Aorta (tissue), 5 donors: ENCODE measurements at regions not wholly inside any gene's neighbourhood (a gene's known extent, or its start where the extent isn't known, plus 50 kb on each side); places are given as distances from the start of the nearest gene placed in this dataset.

ENCODE experiments used
- ATAC-seq: fragments of 200-7000 bp; cut with Tn5 transposase; one replicate; pipeline ENCODE4 v1.9.1; 2022; ENCODE audit warnings: moderate library complexity; ENCODE audit not compliant: low FRiP score
- DNase-seq, 2 donors: peaks; one replicate each; pipeline ENCODE4 v3.0.0-alpha.2; 2020
- H3K27ac ChIP-seq, 2 donors: one replicate each; pipeline ENCODE4 v1.5.1; 2013; ENCODE audit warnings: low read length in 2 of 2, mild to moderate bottlenecking in 2 of 2, moderate library complexity in 2 of 2, control low read depth in 1 of 2, inconsistent platforms in 1 of 2, low read depth in 1 of 2
- H3K27me3 ChIP-seq, 2 donors: one replicate each; pipeline ENCODE4 v1.6.1; 2013; ENCODE audit warnings: control low read depth in 1 of 2, low read length in 1 of 2, mild to moderate bottlenecking in 1 of 2, moderate library complexity in 1 of 2; ENCODE audit not compliant: insufficient read depth in 2 of 2, control insufficient read depth in 1 of 2
- H3K36me3 ChIP-seq, 2 donors: one replicate each; pipeline ENCODE4 v1.6.1; 2013; ENCODE audit warnings: control low read depth in 1 of 2, low read length in 1 of 2, mild to moderate bottlenecking in 1 of 2; ENCODE audit not compliant: insufficient read depth in 2 of 2, control insufficient read depth in 1 of 2
- H3K4me1 ChIP-seq, 2 donors: one replicate each; pipeline ENCODE4 v1.6.1; 2013; ENCODE audit warnings: low read length in 2 of 2, control low read depth in 1 of 2, mild to moderate bottlenecking in 1 of 2, moderate library complexity in 1 of 2; ENCODE audit not compliant: insufficient read depth in 2 of 2, control insufficient read depth in 1 of 2
- H3K4me3 ChIP-seq, 2 donors: one replicate each; pipeline ENCODE4 v1.5.1; 2013; ENCODE audit warnings: low read length in 2 of 2, control low read depth in 1 of 2, mild to moderate bottlenecking in 1 of 2
- H3K9me3 ChIP-seq: one replicate; pipeline ENCODE4 v1.6.1; 2013; ENCODE audit warnings: mild to moderate bottlenecking, low read length; ENCODE audit not compliant: control insufficient read depth
- WGBS, 2 donors: extraction: QIAGEN DNeasy Blood & Tissue Kit; methylation state at CpG; one replicate each; pipeline ENCODE4 v1.1.7; 2013; 5-methylcytosine and 5-hydroxymethylcytosine counted together
- intact Hi-C, 2 donors: fragments of 100-400 bp; cut with DNase I; formaldehyde crosslinking; loops; one replicate each; pipeline versions ENCODE4 v1.14.2 to v1.15.0; 2022
- donor health status: healthy with polysubstance abuse.
- donor health status: Bipolar disorder and iron deficiency.
- donor health status: DM: no; HTN: no; CAD: no.
- donor health status: DM: no; HTN: no; CAD: no.
- donor health status: DM: yes; HTN: yes; CAD: no.

- no peak overlapping the region for H3K4me3 ChIP-seq
- DNase-seq (no peak), ATAC-seq (no peak)
- intact Hi-C loops, result no loop called here
- H3K27ac ChIP-seq, result no peak overlapping the region
- H3K27me3 ChIP-seq, result no peaks in the 10 kb centered on the region
- no peaks in the 10 kb centered on the region for H3K9me3 ChIP-seq
- 92 to 93% methylated on average over 2 of the region's 2 CpGs for WGBS, 2 donors
- H3K4me1 ChIP-seq, result no peaks in the 10 kb centered on the region
- H3K36me3 ChIP-seq, result no peaks in the 10 kb centered on the region
Observed at GRCh38 chr3:103660810-103661209, 1226.0 kb downstream of the ZPLD1 start.

GRCh38 chr3:103662591-103662990 is 1227.8 kb downstream of the ZPLD1 start:
- Histone ChIP-seq H3K27me3 (no peaks in the 10 kb centered on the region), H3K9me3 (no peaks in the 10 kb centered on the region), H3K4me3 (no peak overlapping the region), H3K36me3 (no peaks in the 10 kb centered on the region), H3K4me1 (no peaks in the 10 kb centered on the region), H3K27ac (no peak overlapping the region)
- intact Hi-C loops, result no loop called here
- DNase-seq, result no peak
- 96% methylated on average over 3 of the region's 3 CpGs for WGBS, 2 donors
- no peak for ATAC-seq

- WGBS, 2 donors, result 66 to 73% methylated on average over 2 of the region's 2 CpGs
Observed at GRCh38 chr3:103672346-103672745, 1237.5 kb downstream of the ZPLD1 start.

GRCh38 chr3:103684904-103685303 is 1250.1 kb downstream of the ZPLD1 start:
- DNase-seq, result no peak
- H3K9me3 ChIP-seq, result no peaks in the 10 kb centered on the region
- no peaks in the 10 kb centered on the region for H3K36me3 ChIP-seq
- intact Hi-C loops, result no loop called here
- no peak overlapping the region for H3K27ac ChIP-seq
- H3K4me1 ChIP-seq, result no peaks in the 10 kb centered on the region
- no peak for ATAC-seq
- H3K4me3 ChIP-seq, result no peak overlapping the region
- no peaks in the 10 kb centered on the region for H3K27me3 ChIP-seq
- 6 to 12% methylated on average over 4 of the region's 4 CpGs for WGBS, 2 donors

More at GRCh38 chr3:103672346-103672745, 1237.5 kb downstream of the ZPLD1 start:
- Histone ChIP-seq H3K36me3 (no peaks in the 10 kb centered on the region), H3K4me3 (no peak overlapping the region), H3K4me1 (no peaks in the 10 kb centered on the region), H3K9me3 (no peaks in the 10 kb centered on the region), H3K27me3 (no peaks in the 10 kb centered on the region), H3K27ac (no peak overlapping the region)
- ATAC-seq (no peak), DNase-seq (no peak)
- intact Hi-C loops, result no loop called here

GRCh38 chr3:103685939-103686338 is 1251.1 kb downstream of the ZPLD1 start:
- no peak for DNase-seq
- ATAC-seq, result no peak
- Histone ChIP-seq H3K27ac (no peak overlapping the region), H3K9me3 (no peaks in the 10 kb centered on the region), H3K27me3 (no peaks in the 10 kb centered on the region), H3K4me1 (no peaks in the 10 kb centered on the region), H3K36me3 (no peaks in the 10 kb centered on the region), H3K4me3 (no peak overlapping the region)
- intact Hi-C loops, result no loop called here
- WGBS, 2 donors, result 54 to 75% methylated on average over 1 of the region's 1 CpG

GRCh38 chr3:103690536-103690935 is 1255.7 kb downstream of the ZPLD1 start:
- H3K36me3 ChIP-seq, result no peaks in the 10 kb centered on the region
- DNase-seq (no peak), ATAC-seq (no peak)
- intact Hi-C loops, result no loop called here
- H3K4me1 ChIP-seq, result no peaks in the 10 kb centered on the region
- H3K27ac ChIP-seq, result no peak overlapping the region
- H3K4me3 ChIP-seq, result no peak overlapping the region
- no peaks in the 10 kb centered on the region for H3K9me3 ChIP-seq
- no peaks in the 10 kb centered on the region for H3K27me3 ChIP-seq

- WGBS, 2 donors, result 15 to 24% methylated on average over 2 of the region's 2 CpGs
- H3K4me1 ChIP-seq, result no peaks in the 10 kb centered on the region
- H3K27me3 ChIP-seq, result no peaks in the 10 kb centered on the region
- H3K4me3 ChIP-seq, result no peak overlapping the region
- H3K36me3 ChIP-seq, result no peaks in the 10 kb centered on the region
- DNase-seq (no peak), ATAC-seq (no peak)
- intact Hi-C loops, result no loop called here
- H3K9me3 ChIP-seq, result no peaks in the 10 kb centered on the region
- no peak overlapping the region for H3K27ac ChIP-seq
Observed at GRCh38 chr3:103693831-103694230, 1259.0 kb downstream of the ZPLD1 start.

GRCh38 chr3:103698646-103699045 is 1263.8 kb downstream of the ZPLD1 start:
- Histone ChIP-seq H3K27me3 (no peaks in the 10 kb centered on the region), H3K36me3 (no peaks in the 10 kb centered on the region), H3K4me1 (no peaks in the 10 kb centered on the region), H3K27ac (no peak overlapping the region), H3K9me3 (no peaks in the 10 kb centered on the region), H3K4me3 (no peak overlapping the region)
- DNase-seq (no peak), ATAC-seq (no peak)
- intact Hi-C loops, result no loop called here
- WGBS, 2 donors, result 69 to 70% methylated on average over 1 of the region's 1 CpG

- H3K27me3 ChIP-seq, result no peaks in the 10 kb centered on the region
- no peak overlapping the region for H3K27ac ChIP-seq
- no peaks in the 10 kb centered on the region for H3K9me3 ChIP-seq
- WGBS, 2 donors, result 74 to 94% methylated on average over 3 of the region's 3 CpGs
- no peaks in the 10 kb centered on the region for H3K36me3 ChIP-seq
- H3K4me1 ChIP-seq, result no peaks in the 10 kb centered on the region
- no peak for ATAC-seq
- intact Hi-C loops, result no loop called here
- no peak overlapping the region for H3K4me3 ChIP-seq
- no peak for DNase-seq
Observed at GRCh38 chr3:103699228-103699627, 1264.4 kb downstream of the ZPLD1 start.
